ENCODE measurements at regions not wholly inside any gene's neighbourhood (a gene's known extent, or its start where the extent isn't known, plus 50 kb on each side); places are given as distances from the start of the nearest gene placed in this dataset.
A peak's percentile ranks its signal among the peaks of the same experiment; 100 is the strongest.

DNA sequence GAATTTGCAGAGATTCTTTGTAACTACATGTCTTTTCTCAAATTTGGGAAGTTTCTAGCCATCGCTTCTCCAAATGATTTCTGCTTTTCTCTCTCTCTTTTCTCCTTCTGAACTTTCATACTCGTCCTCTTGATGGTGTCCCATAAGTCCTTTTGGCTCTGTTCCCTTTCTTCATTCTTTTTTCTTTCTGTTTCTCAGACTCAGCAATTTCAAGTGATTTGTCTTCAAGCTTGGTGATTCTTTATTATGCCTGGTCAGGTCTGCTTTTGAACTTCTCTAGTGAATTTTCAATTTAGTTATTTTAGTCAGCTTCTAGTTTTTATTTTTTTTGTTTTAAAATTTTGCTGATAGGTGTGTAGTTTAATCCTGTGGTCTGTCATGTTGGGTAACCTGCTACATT, 57.6 kb upstream of the EEF1E1 start:
- no peak for DNase-seq (ENCODE audit: low read depth)
- in situ Hi-C loops (cut with HindIII; ENCODE audit: low pct_unique_long_range_greater_than_20kb, low sequenced_read_pairs), result no loop called here

DNA sequence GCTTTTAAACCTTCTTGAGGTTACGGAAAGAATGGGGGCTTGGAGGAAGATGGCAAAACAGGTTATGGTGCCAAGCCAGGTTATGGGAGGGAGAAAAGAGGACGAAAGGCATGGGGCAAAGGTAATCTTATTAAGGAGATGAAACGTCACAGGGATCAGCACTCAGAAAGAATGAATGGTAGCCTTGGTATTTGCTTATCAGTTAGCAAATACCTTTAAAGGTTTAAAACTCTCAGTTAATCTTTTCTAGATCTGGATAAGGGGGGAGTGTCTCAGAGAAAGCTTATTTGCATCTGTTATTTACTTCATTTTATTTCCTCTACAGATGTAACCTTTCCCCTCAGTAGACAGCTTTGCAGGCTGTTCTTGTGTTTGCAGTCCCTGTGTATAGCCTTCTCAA, 55.5 kb upstream of the EEF1E1 start:
- in situ Hi-C loops (cut with HindIII; ENCODE audit: low pct_unique_long_range_greater_than_20kb, low sequenced_read_pairs), result no loop called here

DNA sequence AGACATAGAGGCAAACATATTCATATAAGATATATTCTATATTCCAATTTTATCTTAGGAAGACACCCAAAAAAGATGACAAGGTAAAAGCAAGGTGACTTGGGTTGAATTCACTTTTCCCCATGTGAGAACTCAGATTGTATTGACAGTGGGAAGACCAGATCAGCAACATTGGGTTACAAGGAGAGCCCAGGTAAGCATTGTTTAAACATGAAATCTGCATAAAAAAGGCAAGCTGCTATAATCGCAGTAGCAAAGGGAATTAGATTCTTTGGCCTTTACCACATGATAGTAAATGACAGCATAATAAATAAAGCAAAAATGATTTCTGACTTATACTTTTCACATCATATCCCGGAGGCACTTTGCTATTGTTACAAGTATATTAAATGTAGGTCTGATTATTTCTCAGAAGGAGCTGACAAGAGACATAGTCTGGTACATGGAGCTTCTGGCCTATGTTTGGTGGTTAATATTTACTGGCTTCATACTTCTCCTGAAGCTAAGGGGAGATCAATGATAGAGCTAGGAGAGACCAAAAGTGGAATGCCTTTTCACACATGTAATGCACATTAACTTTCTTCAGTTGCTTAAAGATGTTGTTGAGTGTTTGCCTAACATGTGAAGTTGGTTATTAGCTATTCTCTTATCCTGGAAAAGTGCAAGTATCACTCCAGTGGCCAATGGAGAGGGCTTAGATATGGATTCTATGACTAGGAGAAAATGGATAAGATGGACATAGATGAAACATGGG, 53.1 kb upstream of the EEF1E1 start:
- no peak for DNase-seq (ENCODE audit: low read depth)
- in situ Hi-C loops (cut with HindIII; ENCODE audit: low pct_unique_long_range_greater_than_20kb, low sequenced_read_pairs), result no loop called here

More for the DNA sequence above, 55.5 kb upstream of the EEF1E1 start:
- DNase-seq (ENCODE audit: low read depth), result peak; percentile 54

All from Caki2 (cell line).